ENCODE measurements at regions not wholly inside any gene's neighbourhood (a gene's known extent, or its start where the extent isn't known, plus 50 kb on each side); places are given as distances from the start of the nearest gene placed in this dataset.

DNA sequence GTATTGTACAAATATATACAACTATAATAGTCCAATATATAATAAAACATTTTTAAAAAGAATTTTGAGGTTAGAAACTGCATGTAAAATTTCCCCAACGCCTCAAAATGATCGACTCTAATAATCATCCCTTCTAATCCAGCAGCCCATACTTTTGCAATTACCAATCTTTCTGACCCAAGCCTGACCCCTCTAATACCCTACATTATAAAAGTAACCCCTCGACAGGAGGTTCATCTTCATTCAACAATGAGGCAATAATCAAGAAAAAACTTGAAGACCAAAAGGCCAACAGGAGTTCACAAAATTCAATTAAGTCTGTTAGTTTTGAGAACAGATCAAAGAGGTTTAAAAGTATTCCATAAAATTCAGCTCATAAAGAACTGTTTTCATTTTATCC is 393.5 kb downstream of the GPM6A start:
- TF ChIP-seq, protein P1, sequence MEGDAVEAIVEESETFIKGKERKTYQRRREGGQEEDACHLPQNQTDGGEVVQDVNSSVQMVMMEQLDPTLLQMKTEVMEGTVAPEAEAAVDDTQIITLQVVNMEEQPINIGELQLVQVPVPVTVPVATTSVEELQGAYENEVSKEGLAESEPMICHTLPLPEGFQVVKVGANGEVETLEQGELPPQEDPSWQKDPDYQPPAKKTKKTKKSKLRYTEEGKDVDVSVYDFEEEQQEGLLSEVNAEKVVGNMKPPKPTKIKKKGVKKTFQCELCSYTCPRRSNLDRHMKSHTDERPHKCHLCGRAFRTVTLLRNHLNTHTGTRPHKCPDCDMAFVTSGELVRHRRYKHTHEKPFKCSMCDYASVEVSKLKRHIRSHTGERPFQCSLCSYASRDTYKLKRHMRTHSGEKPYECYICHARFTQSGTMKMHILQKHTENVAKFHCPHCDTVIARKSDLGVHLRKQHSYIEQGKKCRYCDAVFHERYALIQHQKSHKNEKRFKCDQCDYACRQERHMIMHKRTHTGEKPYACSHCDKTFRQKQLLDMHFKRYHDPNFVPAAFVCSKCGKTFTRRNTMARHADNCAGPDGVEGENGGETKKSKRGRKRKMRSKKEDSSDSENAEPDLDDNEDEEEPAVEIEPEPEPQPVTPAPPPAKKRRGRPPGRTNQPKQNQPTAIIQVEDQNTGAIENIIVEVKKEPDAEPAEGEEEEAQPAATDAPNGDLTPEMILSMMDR (IDR thresholded peaks at IDR 0.05): no peak
- TF ChIP-seq POLR2A (IDR thresholded peaks at IDR 0.05): no peak

All from testis (tissue), 2 donors.